CD1c-positive myeloid dendritic cell (primary cell): ENCODE measurements at regions not wholly inside any gene's neighbourhood (a gene's known extent, or its start where the extent isn't known, plus 50 kb on each side); places are given as distances from the start of the nearest gene placed in this dataset.

Experiments
- DNase-seq: peaks from one replicate; pipeline ENCODE4 v3.0.0-alpha.2; 2016; ENCODE audit errors: extremely low spot score

DNA sequence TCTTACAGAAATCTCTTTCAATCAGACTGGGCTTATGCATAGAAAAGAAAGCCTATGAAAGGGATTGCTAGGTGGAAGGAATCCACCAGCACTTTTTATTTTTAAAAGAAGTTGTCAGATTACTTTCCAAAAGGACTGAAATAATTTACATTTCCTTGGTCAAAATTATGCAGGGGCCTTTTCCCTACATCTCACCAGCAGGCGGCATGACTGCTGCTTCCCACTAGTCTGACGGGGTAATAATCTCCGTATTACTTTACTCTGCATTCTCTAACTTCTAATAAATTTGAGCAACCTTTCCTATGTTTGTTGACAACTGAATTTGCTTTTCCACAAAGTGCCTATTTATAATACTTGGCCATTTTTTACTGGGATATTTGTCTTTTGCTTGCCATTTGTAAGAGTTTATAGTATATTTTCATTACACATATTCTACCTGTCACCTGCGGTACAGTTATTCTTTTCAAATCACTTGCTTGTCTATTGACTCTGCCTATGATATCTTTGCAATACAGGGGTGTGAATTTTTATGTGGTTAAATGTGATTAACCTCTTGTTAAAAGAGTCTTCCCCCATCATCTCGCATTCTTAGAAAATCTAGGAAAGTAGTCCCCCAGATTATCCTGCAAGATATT lies 51.9 kb upstream of the USP47 start:
- peak; percentile 27 for DNase-seq

DNA sequence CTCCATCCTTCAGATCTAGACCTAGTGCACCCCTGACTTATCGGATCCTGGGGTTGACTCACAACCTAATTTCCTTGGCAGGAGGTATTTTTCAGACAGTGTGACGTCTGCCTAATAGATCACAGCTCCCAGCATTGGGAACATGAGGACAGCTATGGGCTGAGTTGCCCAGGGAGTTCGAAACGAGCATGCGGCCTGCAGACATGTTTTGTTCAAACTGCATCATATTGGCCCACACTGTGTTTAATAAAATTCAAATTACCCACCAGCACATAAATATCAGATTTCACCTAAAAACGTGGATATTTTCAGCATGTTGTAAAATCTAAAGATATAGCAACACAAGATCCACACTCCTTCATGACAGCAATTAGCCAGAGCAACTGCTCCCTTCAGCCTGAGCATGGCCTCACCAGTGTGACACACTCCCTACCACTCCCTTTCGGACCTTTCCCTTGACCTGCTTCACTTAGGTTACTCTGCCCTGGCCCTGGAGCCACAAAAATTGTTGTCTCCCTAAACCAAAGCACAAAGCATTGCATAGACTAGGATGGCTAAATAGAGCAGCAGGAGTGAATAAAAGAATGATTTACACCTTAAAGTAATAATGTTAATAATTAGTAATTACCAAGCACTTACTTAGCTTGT lies 53.6 kb upstream of the USP47 start:
- DNase-seq, result no peak

DNA sequence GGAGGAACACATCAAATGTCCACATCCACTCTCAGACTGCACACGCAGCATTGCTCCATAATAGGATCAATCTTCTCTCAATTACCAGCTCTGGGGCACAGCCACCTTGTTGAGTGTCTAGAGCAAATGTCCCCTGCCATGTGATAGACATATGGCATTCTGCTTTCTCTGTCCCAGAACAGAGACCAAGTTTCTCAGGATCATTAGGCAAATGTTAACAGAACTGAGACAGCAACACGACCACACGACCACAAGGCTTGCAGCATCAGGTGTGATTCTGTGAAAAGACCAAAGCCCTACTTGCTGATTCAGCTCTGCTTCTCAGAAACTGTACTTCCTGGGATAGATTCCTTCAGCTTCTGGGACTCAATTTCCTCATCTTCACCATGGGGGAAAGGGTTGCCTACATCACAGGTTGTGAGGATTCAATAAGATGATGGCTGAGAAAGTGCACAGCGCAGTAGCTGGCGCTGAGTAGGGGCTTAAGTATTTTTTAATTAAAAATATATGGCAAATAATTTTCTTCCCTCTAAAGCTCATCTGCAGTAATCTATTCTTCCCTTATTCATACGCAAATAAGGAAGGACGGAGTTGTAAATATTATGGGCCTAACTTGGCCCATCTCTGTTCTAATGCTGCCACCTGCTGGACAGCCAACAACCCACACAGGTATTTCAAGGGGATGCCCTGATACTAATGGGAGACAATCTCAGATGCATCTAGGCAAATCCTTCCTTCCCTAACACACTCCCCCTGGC lies 54.3 kb upstream of the USP47 start:
- peak; percentile 79 for DNase-seq

DNA sequence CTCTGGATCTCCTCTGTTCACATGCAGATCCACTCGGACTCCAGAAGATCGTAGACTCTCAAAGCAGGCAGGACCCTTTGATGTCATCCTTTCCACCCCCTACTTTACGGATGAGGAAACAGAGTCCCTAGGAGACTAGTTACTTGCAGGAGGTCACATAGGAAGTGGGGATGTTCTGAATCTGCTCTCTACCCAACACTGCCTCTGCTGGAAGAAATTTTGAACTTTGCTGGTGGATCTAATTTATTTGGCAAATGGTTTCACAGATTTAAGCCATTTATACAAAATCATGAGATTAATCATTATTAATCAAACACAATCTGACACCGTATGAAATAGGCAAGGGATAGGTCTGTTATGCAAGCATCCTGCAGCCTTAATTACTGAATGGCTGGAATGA lies 55.0 kb upstream of the USP47 start:
- no peak for DNase-seq

DNA sequence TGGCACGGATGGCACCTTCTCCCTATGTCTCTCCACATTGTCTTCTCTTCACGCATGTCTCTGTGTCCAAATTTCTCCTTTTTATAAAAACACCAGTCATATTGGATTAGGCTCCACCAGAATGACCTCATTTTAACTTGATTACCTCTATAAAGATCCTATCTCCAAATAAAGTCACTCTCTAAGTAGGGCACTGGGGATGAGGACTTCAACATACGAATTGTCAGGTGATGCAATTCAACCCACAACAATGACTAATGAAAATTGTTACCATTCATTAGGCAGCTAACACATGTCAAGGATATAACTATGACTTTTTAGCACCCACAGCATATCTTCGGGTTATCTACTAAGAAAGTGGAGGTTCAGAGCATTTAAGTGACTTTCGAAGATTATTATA lies 55.5 kb upstream of the USP47 start:
- no peak for DNase-seq

DNA sequence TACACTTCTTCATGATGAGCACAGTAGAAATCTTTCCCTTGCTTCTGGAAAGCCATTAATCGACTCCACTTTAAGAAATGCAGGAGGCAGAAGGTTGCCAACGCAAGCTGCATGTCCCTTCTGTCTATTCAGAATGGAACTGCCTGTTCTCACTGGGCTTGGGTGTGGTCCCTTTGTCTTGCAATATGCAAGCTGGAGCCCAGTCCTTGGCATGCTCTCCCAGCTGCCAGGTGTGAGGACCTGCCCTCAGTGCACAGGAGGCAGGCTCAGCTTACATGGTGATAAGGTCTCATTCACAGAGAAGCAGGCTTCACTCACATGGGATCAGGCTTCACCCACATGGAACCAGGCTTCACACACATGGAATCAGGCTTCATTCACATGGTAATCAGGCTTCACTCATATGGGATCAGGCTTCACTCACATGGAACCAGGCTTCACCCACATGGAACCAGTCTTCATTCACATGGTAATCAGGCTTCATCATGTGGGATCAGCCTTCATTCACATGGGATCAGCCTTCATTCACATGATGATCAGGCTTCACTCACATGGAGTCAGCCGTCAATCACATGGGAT lies 59.2 kb upstream of the USP47 start:
- DNase-seq, result no peak

DNA sequence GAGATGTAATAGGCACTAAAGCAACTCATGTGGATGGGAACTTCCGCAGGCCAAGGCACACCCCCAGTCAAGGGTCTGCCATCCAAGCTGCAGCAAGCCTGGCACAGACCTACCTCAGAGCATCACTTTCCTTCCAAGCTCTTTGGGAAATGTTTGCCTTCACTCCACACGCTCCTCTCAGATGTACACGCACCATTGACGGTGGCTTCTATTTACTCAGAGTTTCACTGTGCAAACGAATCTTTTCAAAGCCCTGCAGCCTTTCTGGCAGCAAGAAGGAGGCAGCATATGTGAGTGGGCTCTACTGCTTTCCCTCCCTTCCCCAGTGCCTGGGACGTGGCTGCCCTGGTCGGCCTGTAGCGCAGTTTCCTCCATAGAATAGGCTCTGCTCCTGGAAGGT lies 60.9 kb upstream of the USP47 start:
- no peak for DNase-seq

DNA sequence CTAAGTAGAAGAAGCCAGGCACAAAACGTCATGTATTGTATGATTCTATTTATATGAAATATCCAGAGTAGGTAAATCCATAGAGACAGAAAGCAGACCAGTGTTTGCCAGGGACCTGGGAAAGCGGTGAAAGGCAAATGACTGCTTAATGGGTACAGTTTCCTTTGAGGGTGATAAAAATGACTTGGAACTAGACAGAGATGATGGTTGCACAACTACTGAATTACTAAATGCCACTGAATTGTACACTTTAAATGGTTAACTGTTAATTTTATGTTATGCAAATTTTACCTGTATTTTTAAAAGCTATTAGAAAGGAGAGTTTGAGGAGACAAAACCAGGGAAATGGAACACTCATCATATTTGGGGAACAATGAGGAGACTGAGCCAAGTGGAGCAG lies 61.8 kb upstream of the USP47 start:
- DNase-seq, result no peak

DNA sequence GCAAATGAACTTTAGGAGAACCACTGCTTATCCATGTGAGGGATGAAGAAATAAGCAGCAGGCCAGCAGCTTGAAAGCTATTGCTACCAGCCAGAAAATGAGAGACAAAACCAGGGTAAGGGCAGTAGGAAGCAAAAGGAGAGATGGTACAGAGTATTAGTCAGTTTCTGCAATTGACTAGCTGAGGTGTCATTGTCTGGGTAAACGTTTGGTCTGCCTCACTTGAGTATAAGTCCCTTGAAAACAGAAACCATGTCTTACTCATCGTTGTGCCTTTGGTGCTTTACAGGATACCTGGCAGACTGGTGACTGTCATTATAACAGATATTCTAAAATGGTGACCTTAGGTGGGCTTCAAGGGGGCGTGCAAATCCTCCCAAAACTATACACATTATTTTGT lies 63.9 kb upstream of the USP47 start:
- DNase-seq, result no peak

DNA sequence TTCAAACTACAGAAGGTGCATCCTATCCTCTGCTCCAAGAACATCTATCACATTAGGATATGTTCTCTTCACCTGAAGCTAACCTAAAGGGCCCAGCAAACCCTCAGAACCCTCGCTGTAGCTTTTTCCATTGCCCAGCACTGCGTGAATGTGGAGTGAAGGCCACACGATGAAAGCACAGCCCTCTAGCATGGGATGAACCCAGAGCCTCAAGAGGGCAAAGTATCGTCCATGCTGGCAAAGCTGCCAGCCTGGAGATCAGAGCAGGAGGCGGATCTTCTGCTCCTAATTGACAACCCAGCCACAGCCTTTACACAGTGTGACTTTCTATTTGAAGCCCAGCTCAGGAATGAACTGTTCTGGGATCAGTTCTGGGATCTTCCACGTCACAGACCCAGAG lies 65.1 kb upstream of the USP47 start:
- no peak for DNase-seq

DNA sequence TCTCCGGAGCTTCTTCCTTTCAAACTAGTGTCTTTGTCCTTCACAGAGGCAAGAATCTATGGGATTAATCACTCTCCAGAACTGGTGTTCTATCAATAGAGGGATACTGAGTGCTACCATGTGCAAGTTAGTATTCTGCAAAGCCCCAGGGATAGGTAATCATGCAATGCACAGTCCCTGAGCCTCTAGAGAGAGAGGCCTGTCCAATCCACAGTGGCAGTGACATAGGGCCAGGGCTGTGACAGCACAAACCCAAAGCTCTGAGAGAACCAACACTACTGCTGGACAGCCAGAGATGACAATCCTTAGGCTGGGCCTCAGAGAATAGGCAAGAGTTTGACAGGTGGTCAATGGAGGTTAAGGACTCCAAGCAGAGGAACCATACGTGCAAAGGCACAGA lies 66.8 kb upstream of the USP47 start:
- DNase-seq, result no peak

DNA sequence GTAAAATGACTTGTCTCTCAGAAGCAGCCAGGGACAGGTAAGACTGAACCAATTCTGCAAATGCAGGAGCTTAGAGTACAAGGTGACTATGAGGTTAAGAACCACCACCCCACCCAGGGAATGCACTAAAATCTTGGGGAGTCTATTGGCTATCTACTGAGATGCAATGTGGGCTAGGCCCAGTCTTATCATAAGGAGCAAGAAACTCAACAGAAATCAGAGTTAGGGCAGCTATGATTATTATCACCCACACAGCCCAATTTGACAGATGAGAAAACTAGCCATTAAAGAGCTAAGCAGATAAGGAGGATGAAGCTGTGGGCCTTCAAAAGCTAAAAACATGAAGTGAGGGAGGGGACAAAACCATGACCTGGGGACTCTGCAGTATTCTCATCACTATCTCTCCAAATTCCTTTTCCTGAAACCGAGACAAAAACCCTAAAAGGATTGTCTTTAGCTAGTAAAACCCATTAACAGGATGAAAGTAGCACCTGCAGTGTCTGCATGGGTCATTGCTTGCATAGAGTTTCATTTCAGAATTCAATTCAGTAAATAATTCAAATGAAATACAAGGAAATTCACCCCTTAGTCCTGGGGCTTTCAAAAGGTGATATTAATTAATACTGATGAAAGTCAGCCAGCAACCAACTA lies 68.8 kb upstream of the USP47 start:
- DNase-seq, result no peak

DNA sequence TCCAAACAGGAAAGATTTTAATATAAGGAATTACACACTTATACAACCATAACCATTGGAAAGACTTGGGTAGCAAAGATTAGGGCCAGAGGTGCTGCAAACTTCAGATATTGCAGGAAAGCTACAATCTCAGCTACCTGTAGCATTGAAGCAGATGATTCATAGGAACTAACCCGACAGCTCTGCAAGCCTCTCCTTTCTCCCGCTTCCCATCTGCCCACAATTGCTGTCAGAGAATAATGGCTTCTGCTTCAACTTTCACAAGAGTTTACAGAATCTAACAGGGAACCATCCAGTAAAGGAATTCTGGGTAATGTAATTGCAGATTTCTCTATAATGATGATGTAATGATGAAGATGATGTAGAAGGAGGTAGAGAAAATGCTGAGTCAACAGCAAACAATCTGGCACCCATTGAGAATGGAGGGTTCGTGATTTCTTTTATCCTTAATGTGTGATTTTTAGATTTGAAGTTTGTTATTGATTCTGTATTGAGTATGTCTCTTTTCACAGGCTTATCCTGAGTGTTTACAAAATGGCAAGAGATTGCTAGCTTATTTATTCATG lies 70.8 kb upstream of the USP47 start:
- DNase-seq, result no peak

DNA sequence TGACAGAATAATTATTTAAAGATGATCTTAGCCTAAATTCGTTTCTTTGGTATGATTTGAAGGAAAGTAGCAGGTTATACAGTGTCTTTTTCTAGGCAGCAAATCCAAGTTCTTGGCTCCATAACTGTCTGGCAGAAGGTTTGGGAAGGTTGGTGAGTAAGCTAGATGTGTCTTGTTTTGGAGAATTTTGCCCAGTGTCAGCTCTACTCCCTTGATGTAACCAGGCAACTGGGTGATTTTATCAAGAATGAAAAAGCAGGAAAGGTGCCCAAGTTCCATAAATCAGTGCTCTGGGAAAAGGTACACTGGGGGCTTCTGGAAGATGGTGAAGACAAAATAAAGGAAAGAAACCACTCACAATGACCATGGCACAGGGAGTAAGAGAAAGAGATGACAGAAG lies 71.5 kb upstream of the USP47 start:
- no peak for DNase-seq

DNA sequence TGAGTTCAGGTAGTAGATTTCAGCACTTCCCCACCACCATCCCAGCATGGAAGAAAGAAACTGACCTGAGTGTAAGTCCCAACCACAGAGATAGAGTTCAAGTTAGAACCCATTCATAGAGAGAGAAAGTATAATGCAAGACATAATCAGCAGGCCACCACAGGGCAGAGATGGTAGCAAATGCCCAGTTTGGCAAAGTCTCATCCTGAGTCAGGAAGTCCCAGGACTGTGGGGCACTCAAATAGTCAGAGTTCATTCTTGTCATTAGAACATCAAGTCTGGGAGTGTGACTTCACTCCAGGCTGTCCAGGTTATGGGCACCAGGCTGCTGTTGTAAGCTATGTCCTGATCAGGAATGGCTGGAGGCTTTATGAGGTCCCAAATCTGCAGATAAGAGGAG lies 72.0 kb upstream of the USP47 start:
- no peak for DNase-seq

DNA sequence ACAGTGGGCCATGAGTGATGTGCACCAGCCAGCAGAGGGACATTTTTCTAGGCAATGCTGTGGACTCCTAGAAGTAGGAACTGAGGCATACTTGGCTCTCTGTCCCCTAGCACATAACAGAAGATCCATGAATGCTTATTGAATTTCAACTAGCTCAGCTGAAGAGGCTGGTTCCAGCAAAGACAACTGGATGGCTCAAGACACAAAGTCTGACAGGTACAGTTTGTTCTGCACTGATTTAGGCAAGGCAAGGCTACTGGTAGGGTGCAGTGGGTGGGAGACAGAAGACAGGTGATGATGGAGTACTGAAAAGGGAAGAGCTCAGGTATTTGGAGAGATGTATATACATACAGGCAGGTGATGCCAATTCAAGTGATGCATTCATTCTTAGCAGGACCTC lies 72.4 kb upstream of the USP47 start:
- DNase-seq, result no peak

DNA sequence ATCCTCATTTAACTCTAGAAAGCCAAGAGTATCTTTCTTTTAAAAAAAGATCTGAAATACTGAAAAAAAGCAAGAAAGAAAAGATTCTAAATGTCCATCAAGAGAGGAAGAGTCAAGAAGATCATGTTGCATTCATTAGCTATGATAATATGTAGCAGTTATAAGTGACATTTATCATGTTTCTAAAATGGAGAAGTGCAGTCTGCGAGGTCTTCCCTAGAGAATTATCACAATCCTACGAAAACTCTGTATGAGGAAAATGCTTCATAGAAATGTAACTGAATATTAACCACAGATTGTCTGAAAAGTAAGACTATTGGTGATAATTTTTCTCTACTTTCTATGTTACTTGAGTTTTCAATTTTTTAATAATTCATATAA lies 77.4 kb upstream of the USP47 start:
- no peak for DNase-seq

DNA sequence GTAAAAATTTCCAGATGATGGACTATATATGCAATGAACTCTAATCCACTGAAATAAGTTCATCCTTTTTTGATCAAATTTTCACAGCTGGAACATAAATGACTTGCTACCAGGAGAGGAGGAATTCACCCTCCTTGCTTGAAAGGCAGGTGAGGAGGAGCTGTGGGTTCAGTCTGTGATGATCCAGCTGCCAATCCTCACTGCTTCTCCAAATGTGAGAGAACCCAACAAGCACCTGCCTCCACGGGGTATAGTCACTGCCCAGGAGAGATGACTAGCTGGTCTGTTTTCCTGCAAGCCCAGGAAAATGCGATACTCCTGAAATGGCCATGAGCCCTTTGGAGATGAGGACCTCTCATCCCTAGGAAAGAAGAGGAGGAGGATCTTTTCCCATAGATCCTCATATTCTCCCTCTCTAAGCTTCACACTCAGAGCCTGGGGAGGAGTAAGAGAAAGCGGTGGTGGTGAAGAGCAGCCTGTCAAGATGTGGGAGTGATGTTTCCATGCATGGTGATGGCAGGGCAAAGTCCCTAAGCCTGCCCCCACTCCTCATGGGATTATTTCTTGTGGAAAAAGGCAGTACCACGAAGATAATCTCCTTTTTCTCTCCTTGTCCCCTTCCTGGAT lies 77.9 kb upstream of the USP47 start:
- no peak for DNase-seq

DNA sequence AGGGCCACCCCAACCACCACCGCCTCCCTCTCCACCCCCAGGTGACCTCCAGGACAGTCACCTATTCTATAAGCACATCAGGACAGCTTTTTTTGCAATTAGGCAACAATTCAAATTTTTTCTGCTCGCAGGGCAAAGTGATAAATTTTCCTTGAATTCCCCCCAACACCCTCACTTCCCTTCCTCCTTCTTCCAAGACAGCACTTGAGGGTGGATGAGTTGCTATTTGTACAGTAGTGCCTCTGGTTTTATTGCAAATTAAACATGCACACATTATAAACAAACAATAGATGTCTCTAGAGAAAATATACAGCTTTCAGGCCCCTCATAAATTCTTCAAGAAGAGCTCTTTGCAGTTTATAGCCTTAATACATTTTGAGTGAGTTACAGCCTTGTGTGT lies 80.9 kb upstream of the USP47 start:
- no peak for DNase-seq

DNA sequence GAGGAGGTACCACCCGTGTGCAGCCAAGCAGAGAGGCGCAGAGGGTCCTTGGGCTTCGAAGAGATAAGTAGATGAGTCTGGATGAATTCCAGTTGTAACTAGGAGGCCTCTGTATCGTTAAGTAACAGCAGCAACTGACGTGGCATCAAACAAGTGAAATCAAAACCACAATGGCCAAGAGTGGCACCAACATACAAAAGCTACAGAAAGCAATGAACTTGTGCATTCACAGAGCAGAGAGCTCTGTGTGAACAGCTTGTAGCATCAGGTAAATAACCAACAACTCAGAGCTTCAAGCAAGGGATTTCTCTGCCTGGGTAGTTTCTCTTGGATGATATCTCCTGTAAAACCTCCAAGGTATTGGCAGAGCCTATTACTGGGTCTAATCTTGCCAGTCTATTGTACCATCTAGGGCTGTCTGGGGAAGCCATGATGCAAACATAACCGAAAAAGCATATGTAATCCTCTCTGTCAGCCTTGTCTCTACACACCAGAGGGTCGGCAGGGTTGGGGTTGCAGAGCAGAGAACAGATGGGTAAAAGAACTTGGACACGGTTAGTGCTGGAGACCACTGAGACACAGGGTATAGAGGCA lies 83.1 kb upstream of the USP47 start:
- no peak for DNase-seq

DNA sequence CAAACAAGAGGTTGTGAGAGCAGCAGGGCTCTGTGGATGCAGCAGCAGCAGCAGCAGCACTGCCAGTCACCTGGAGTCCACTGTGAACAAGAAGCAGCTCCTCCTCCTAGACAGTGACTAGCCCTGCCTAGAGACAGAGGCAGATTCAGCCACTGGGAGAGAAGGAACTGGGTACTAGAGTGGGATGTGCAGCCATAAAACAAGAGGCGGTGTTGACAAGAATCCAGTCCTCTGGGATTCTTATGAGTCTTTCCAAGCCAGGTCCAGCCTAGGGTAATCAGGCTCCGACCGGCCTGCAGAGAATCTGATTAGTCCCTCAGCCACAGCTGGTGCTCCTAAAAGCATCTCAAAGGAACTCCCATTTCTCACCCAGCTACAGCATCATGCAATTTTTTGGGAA lies 83.9 kb upstream of the USP47 start:
- no peak for DNase-seq
